ENCODE measurements at regions not wholly inside any gene's neighbourhood (a gene's known extent, or its start where the extent isn't known, plus 50 kb on each side); places are given as distances from the start of the nearest gene placed in this dataset.
"Not testable (repeated sequence)": the region's sequence is repeated elsewhere in the genome, so short reads cannot be mapped to it uniquely, and the experiment has no call there.

GRCh38 chr10:6695519-6695918 lies 115.4 kb upstream of the PRKCQ start:
- DNase-seq (ENCODE audit: low read depth in 2 of 2) = no peak

- DNase-seq (ENCODE audit: low read depth in 2 of 2) = no peak
Observed at GRCh38 chr10:6694447-6695140, 114.5 kb upstream of the PRKCQ start.

GRCh38 chr10:6692856-6693255 lies 112.8 kb upstream of the PRKCQ start:
- DNase-seq (ENCODE audit: low read depth in 2 of 2) = no peak

- no peak for DNase-seq (ENCODE audit: low read depth in 2 of 2)
Observed at GRCh38 chr10:6692103-6692502, 112.0 kb upstream of the PRKCQ start.

- DNase-seq (ENCODE audit: low read depth in 2 of 2) = no peak
Observed at GRCh38 chr10:6689036-6689435, 109.0 kb upstream of the PRKCQ start.

GRCh38 chr10:6680735-6681134 lies 100.7 kb upstream of the PRKCQ start:
- no peak for DNase-seq (ENCODE audit: low read depth in 2 of 2)

- DNase-seq (ENCODE audit: low read depth in 2 of 2) = no peak
Observed at GRCh38 chr10:6678956-6679355, 98.9 kb upstream of the PRKCQ start.

- DNase-seq (ENCODE audit: low read depth in 2 of 2) = peak; percentile 17 to 27
Observed at GRCh38 chr10:6678211-6678803, 98.2 kb upstream of the PRKCQ start.

GRCh38 chr10:6677129-6677528 lies 97.1 kb upstream of the PRKCQ start:
- not testable (repeated sequence) for DNase-seq (ENCODE audit: low read depth in 2 of 2)

GRCh38 chr10:6674291-6674690 lies 94.2 kb upstream of the PRKCQ start:
- DNase-seq (ENCODE audit: low read depth in 2 of 2) = no peak

GRCh38 chr10:6671976-6672375 lies 91.9 kb upstream of the PRKCQ start:
- DNase-seq (ENCODE audit: low read depth in 2 of 2) = no peak

- DNase-seq (ENCODE audit: low read depth in 2 of 2) = no peak
Observed at GRCh38 chr10:6669269-6669859, 89.3 kb upstream of the PRKCQ start.

GRCh38 chr10:6667679-6668270 lies 87.7 kb upstream of the PRKCQ start:
- no peak for DNase-seq (ENCODE audit: low read depth in 2 of 2)

GRCh38 chr10:6667150-6667549 lies 87.1 kb upstream of the PRKCQ start:
- DNase-seq (ENCODE audit: low read depth in 2 of 2) = no peak

- no peak for DNase-seq (ENCODE audit: low read depth in 2 of 2)
Observed at GRCh38 chr10:6665847-6666246, 85.8 kb upstream of the PRKCQ start.

GRCh38 chr10:6660460-6660859 lies 80.4 kb upstream of the PRKCQ start:
- no peak for DNase-seq (ENCODE audit: low read depth in 2 of 2)

GRCh38 chr10:6659451-6659850 lies 79.4 kb upstream of the PRKCQ start:
- DNase-seq (ENCODE audit: low read depth in 2 of 2) = no peak

GRCh38 chr10:6657669-6658068 lies 77.6 kb upstream of the PRKCQ start:
- DNase-seq (ENCODE audit: low read depth in 2 of 2) = no peak

GRCh38 chr10:6657196-6657595 lies 77.1 kb upstream of the PRKCQ start:
- no peak for DNase-seq (ENCODE audit: low read depth in 2 of 2)

GRCh38 chr10:6654571-6654970 lies 74.5 kb upstream of the PRKCQ start:
- no peak for DNase-seq (ENCODE audit: low read depth in 2 of 2)

GRCh38 chr10:6650586-6650985 lies 70.5 kb upstream of the PRKCQ start:
- no peak for DNase-seq (ENCODE audit: low read depth in 2 of 2)

- no peak for DNase-seq (ENCODE audit: low read depth in 2 of 2)
Observed at GRCh38 chr10:6649903-6650302, 69.8 kb upstream of the PRKCQ start.

Data from stimulated activated CD4-positive, alpha-beta T cell treated with anti-CD3 and anti-CD28 coated beads, Interleukin-1b, Interleukin-23, amount 100 ng/mL, for 1 hour (primary cell).